HG03025 (cell line): ENCODE measurements at regions not wholly inside any gene's neighbourhood (a gene's known extent, or its start where the extent isn't known, plus 50 kb on each side); places are given as distances from the start of the nearest gene placed in this dataset.

Experiments used
- ATAC-seq: cut with Tn5 transposase; IDR thresholded peaks from one replicate; pipeline ENCODE4 v1.9.1; 2021; ENCODE audit warnings: mild to moderate bottlenecking, moderate library complexity; ENCODE audit not compliant: unreplicated experiment, low FRiP score

DNA sequence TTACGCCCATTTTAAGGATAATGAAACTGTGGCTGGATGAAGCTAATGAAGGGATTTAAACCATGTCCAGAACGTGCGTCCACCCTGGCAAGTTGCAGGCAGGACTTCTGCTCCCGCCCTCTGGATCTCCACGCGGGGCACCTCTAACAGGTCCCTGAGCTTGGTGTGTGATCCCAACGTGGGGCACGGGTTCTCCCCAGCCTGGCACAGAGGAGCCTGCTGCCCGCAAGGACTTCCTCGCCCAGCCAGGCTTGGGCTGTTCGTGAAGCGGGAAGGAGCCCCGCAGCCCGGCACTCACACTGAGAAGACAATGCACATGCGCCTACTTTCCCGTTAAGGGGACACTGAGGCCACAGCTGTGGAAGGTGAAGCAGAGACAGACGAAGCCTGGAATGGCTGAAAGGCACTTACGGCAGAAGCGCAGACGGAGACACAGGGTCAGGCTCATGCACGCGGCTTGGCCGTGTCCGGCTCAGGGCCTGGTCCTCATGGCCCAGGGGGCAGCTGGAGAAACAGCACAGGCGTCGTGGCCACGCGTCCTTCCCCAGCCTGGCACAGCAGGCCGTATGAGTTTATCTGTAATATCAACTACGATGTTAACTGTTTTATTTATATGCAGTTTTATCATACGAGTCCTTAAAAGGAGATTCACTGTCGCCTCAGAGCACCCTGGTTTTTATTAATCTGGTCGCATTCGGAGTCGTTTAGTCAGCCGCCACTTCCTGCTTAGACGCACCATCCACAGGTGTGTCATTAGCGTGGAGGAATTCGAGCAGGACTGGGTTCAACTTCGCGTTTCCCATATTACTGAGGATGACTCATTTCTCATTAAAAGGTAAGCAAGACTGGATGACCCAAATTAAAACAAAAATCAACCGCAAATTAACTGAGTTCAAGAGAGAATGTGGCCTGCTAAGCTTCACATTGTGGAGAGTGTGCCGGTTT is 835.9 kb downstream of the GALR1 start:
- no peak for ATAC-seq

DNA sequence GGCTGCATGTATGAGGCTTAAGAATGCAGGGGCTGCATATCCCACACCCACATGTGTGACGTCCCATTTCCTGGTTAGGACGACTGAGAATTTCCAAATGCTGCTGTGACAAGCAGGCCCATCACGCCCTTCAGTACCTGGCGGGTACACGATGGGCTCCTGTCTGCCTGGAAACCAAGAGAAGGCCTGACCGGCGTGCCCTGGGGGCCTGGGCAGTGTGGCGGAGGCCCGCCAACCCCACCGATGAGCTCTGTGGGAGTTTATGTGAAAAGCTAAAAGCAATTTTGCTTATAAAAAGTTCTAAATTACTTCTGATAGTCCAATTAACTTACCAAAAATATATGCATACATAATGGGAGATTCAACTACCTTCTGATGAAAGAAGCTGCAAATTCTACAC is 837.3 kb downstream of the GALR1 start:
- no peak for ATAC-seq

DNA sequence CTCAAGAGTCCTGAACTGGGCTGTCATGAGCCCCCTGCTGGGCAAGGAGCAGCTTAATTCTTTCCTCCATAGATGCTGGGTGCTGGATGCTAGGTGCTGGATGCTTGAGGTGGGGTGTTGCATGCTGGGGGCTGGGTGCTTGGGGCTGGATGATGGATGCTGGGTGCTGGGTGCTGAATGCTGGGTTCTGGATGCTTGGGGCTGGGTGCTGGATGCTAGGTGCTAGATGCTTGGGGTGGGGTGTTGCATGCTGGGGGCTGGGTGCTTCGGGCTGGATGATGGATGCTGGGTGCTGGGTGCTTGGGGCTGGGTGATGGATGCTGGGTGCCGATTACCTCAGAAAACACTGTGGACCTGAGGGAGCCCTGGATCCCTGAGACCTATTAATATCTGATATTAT is 837.7 kb downstream of the GALR1 start:
- ATAC-seq: no peak

DNA sequence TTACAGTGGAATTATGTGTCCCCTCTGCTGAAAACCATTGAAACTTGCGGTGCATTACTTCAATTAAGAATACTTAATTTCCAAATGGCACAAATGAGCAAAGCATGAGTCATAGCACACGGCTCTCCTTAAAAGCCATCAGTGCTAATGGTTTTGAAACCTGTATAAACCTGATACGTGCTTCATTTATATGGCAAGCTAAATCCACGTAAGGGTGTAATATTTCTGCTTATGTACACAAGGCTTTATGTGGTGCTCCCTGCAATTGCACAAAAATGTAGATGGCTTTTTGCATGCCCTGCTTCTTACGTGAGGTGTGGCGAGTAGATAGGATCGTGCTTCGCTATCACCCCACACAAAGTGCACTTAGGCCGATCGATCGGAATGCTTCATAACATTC is 840.9 kb downstream of the GALR1 start:
- ATAC-seq: no peak

DNA sequence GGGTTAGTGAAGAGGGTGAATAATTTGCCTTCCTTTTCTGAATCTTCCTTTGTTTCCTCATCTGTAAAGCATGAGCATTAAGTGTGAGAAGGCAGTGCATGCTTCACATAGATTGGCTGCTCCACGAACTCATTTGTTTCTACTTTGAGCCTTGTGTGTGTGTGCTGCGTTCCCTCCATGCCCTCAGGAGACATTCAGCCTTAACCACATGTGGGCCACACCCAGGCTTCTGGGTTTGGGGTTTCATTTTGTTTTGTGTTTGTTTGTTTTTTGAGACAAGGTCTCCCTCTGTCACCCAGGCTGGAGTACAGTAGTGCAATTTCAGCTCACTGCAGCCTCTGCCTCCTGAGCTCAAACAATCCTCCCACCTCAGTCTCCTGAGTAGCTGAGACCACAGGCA is 843.3 kb downstream of the GALR1 start:
- ATAC-seq: no peak

DNA sequence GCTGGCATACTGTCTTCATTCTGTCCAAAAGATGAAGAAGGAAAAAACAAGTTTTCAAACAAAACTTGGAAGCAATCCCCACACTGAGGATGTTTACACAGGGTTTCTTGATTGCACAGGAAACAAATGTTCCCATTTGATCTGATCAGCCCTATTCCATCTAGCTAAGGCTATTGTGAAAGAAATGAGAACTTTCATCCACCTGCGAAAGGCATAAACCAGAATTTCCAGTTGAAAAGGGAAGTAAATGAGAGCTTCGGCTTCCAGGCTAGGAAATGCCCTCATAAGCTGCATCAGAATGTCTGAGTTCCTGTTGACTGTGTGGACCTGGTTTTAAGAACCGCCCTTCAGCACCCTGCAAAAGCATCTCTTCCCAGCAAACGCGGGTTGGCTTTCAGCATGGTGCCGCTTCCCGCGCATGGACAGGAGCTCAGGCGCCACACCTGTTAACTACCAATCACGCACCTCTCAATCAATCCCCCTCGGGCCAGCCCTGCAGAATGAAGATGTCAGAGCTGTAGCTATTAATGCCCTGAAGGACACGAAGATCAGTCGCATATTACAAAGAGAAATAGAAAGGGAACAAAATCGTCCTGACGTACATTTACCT is 850.4 kb downstream of the GALR1 start:
- ATAC-seq: no peak

DNA sequence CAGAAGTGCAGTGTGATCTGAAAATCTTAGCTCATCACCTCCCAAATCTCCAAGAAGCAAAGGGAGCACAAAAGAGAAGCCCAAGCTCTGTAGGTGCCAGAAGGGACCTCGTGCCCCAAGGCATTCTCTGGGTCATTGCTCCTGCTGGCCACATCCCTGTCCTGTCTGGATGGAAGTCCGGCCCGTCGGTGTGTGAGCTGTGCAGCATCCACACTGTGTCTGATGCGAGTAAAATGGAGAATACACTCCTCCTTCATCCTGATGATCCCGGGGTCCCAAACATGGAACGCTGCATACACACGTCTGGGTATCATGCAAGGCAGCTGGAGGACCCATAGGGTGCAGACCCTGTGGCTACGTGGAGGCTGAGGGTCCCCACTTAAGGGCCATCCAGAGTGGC is 851.4 kb downstream of the GALR1 start:
- no peak for ATAC-seq

DNA sequence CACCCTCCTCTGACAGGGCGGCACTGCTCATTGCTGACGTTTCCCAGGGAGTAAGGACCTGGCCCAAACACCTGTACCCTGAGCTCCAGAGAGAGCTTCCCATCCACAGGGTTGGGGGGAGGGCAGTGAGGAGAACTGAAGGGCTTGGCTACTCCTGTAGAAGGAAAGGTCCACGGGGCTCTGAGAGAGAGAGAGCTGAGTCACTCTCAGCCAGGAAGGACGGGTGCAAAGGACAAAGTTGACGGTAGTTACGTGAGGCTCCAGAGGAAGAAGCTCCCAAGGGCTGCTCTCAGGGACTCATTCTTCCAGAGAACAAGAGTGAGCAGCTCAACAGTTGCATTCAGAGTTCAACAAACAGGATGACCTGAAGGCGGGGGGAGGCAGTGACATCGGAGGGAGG is 852.5 kb downstream of the GALR1 start:
- no peak for ATAC-seq

DNA sequence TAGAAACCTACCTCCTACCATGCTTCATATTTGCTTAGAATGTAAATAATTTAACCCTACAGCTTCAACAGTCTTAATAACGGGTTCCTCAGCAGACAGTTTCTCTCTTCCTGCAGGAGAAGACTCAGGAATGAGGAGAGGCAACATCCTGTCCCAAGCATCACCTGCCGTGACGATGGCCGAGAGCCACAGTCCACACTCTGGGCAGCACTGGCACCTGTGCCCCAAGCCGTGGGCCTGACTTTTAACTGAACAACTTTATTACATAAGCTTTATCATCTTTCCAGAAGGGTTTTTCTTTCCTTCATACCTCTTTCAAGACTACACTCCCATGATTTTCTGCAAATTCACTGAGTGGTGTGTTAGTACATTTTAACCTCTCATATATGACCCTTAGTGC is 856.0 kb downstream of the GALR1 start:
- no peak for ATAC-seq

DNA sequence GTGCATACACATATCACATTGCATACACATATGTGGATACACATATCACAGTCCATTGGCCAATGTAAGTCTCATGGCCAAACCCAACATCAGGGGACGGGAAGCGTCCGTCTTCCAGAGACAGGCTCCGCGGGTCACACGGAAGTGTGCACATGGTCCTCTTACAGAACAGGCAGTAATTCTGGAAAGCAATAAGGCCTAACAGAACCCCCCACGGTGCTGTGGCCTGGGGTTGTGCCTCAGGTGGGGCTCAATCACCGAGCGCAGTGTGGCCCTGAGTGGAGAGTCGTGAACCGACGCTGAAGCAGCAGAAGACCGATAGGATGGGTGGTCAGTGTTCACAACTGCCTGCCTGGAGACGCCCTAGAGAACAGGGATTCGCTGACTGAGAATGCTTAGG is 857.3 kb downstream of the GALR1 start:
- no peak for ATAC-seq

DNA sequence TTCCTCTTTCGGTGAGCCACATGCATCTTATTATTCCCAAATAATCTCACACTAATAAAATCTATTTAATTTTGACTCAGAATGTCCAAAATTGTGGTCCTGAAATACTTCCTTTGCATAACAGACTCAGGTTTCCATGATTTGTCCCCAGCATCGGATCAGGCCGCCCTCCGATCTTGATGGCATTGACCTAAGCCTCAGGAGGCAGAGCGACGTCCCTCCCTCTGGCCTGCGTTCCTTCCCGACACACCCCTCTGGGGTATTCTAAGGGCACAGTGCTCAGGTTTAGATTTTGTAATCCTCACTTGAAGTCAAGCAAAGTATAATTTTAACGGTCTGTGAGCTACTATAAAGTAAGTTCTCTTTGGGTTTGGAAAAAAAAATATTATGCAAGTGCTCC is 857.7 kb downstream of the GALR1 start:
- ATAC-seq: no peak

DNA sequence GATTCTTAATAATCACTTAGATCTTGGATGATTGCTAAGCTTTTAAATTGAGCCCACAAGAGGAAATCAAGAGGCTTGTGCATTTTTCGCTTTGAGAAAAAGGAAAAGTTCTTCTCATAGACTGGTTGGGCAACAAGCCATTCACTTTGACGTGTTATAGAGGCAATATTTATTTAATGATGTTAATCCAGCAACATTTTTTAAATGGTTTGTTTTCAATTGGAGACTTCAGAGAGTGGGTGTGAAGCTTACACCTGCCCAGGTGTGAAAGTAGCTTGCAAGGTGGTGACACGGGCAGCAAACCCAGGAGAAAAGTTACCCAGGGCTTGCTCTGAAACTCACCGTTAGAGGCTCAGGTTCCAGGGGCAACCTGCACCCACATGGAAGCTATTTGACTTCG is 858.9 kb downstream of the GALR1 start:
- no peak for ATAC-seq

DNA sequence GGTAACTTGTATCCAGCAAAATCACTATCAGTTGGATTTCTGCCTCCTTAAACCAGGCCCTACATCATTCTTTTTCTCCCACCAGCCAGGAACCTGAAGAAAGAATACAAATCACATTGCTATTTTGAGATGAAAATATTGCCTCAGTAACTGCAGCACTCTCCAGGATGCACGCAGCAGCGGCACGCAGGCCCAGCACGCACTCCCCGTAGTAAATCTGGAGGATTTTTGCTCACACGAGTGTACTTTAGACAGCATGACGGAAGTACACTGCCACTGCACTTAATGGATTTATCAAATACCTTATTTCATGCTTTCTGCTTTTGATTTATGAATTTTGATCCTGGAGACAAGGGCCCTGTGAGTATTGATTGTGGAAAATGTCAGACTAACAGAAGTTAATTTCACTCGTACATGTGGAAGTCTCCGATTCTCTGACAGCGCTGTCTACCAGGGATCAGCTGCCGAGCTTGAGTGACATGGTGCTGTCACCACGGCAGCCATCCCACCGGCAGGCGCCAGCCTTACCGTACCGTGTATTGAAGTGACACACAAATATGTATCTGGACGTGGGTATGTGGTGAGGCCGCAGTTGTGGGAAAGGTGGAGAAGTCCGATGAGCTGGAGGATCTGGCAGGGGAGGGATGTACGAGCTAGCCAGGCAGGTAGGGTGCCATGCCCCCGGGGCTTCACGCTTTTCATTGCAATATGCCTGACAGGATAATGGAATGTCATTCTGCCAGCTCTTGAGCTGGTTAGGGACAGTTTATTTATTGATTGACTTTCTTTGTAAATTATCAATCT is 863.7 kb downstream of the GALR1 start:
- ATAC-seq: no peak

DNA sequence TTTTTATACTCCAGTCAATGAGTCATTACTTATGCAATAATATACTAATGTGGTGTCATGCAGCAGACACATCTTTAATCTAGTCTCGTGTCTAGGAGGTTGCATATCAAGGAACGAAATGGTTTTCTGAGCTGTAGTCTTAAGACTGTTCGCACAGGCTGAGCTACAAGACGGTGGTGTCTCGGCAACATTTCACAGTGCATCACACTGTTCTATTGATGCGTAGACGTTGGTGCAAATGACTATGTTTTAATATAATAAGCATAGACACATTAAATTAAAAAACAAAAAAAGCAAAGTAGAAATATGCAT is 864.2 kb downstream of the GALR1 start:
- ATAC-seq: no peak

DNA sequence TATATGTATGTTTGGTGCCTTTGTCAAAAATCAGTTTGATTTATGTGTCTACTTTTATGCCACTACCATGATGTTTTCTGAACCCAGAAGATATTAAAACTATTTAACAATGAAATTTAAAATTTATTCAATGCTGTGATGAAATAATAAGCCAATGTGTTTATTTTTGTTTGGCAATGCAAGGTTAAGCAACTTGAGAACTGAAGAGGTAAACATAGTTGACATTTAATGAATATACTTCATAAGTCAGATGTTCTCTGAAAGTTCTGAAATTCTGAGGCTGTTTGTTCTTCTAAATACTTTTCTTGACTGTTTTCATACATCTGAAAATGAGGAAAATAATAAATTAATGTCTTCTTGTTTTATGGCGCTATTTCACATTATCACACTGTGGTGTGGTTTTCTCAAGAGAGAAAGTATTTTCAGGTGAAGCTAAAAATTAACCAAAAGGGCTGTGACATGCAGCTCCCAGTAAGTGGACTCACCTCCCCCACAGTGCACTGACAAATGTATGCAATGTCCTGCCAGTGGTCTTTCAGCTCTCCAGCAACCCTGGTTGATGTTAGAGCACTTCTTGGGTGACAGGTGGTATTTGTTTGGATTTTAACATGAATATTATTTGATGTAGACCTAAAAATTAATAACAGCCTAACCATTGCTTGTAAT is 863.6 kb upstream of the SALL3 start:
- no peak for ATAC-seq

DNA sequence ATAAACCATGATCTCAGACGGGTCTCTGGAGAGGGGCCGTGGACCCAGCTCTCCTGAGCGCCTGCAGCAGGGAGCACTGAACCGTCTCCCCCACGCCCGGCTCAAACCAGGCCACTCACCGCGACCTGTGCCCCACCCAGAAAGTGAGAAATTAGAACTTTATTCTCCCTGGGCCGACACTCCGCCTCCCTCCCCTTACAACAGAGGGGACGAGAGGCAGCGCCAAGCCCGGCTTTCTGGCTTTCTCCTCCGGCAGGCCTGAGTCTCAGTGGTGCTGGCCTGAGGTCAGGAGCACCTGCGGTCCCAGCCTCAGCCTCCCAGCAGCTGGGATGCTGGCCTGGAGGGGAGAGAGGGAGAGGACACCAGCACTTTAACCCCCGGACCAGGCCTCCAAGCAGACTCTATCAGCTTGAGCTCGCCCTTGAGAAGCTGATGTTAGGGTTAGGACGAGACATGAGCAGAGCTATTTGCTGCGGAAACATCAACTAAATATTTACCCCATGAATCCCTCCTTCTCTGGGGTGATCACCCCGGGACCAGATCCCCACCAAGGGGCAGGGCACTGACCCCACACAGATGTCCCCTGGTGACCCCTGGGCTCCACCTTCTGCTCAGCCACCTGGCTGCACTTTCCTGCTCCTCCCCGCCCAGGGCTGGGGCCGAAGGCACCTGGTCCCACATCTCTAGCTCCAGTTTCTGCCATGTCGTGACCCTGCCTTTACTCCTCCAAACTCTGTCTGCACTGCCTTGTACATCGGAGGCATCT is 856.3 kb upstream of the SALL3 start:
- ATAC-seq: no peak

DNA sequence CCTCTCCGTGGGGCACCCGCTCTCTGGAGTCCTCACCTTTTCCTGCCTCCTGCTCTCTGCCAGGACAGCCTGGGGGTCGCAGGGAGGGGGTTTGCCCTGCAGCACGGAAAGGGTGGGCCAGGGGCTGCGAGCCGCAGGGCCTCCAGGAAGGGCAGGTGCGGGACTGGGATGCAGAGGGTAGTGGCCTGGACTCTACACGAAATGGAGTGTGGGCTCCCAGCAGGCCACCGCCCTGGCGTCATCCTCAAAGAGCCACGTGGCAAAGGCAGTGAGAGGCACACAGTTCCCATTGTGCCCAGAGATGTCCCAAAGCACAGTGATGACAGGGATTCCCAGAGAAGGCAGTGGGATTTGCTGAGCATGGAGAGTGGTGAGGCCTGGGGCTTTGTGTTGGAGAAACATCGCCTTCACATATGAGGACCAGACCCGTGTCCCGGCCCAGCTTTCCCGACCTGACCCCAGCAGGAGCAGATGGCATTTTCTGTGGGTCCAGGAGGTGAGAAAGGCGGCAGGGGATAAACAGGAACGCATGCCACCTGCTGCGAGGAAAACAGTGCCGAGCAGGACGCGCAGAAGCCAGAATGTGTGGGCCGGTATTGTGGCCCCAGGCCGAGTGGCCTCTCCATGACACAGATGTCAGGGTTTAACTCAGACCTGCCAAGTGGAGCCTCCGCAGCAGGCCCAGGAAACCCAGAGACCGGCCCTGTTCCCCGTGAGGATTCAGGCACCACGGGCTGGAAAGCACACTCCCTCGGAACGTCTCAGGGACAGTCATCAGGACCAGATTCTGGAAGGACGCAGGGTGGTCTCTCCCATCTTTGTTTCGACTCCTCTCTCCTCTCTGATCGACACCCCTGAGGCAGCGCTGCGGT is 855.5 kb upstream of the SALL3 start:
- no peak for ATAC-seq

DNA sequence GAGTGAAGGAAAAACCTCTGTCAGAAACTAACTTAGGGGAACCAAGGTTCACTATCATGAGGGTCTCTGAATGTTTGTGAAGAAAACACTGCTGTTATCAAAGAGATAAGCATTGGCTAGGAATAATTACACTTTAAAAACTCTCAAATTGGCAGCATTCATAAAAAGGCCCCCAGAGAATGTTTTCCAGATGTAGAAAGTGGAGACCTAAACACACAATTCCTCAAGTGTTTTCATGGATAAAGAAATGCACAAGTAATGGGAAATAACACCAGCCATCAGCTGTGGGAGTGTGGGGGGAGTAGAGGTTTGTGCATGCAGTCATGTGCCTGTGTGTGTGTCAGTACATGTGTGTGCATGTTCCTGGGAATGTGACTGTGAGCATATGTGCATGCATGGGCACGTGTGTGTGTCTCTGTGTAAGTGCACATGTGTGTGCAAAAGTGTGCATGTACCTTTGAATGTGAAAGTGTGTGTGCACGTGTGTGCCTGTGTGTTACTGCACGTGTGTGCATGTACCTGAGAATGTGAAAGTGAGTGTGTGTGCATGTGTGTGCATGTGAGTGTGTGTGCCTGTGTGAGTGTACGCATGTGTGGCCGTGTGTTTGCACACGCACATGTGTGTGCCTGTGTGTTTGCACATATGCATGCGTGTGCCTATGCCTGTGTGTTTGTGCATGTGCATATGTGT is 854.3 kb upstream of the SALL3 start:
- no peak for ATAC-seq

DNA sequence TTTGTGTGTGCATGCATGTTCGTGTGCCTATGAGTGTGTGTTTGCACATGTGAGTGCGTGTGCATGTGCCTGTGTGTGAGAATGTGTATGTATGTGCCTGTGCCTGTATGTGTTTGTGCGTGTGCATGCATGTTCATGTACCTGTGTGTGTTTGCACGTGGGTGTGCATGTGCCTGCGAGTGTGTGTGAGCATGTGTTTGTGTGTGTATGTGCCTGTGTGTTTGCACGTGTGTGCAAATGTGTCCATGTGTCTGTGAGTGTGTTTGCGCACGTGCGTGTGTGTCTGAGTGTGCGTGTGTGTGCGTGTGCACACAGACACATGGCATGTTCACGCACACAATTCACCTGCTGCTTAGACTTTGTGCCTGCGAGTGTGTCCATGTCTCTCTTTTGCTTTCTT is 853.5 kb upstream of the SALL3 start:
- ATAC-seq: no peak
